A673 (cell line): ENCODE measurements at regions not wholly inside any gene's neighbourhood (a gene's known extent, or its start where the extent isn't known, plus 50 kb on each side); places are given as distances from the start of the nearest gene placed in this dataset.
"Not testable (repeated sequence)": the region's sequence is repeated elsewhere in the genome, so short reads cannot be mapped to it uniquely, and the experiment has no call there.

Experiments
- BruUV-seq: library from RNA; stranded (reverse); fragments of 400-500 nt; replicated peaks from 2 replicates; lab custom pipeline; 2021; lab: Mats Ljungman, UMichigan
- CTCF ChIA-PET: fragments of 300-600 bp; sonication (Branson Sonifier 250); formaldehyde crosslinking; loops from one replicate; lab custom pipeline; 2022; ENCODE audit warnings: antibody characterized with exemption; lab: Charles Lee
- POLR2A ChIA-PET: fragments of 300-600 bp; sonication (Branson Sonifier 250); formaldehyde crosslinking; loops from one replicate; lab custom pipeline; 2022; ENCODE audit warnings: antibody characterized with exemption; ENCODE audit not compliant: low non-redundant PET; lab: Charles Lee
- DNase-seq: peaks from one replicate; pipeline ENCODE4 v3.0.0-alpha.2; 2015; ENCODE audit warnings: low spot score
- H3K27ac ChIP-seq: fragments of 200-600 bp; sonication (generic); 2 replicates; pipeline ENCODE4 v1.5.1; 2016; ENCODE audit warnings: mixed run types, low read depth, mild to moderate bottlenecking, mixed read lengths, antibody characterized with exemption, low read length; ENCODE audit not compliant: poor library complexity, severe bottlenecking
- H3K27me3 ChIP-seq: fragments of 200-600 bp; sonication (generic); replicated peaks from 2 replicates; pipeline ENCODE4 v1.6.1; 2017; ENCODE audit warnings: mixed run types, low read depth, mild to moderate bottlenecking, mixed read lengths, antibody characterized with exemption, low read length; ENCODE audit not compliant: insufficient read depth, poor library complexity
- H3K36me3 ChIP-seq: fragments of 200-600 bp; sonication (generic); 2 replicates; pipeline ENCODE4 v1.6.1; 2016; ENCODE audit warnings: mixed run types, mild to moderate bottlenecking, mixed read lengths, antibody characterized with exemption, low read length; ENCODE audit not compliant: insufficient read depth, poor library complexity, severe bottlenecking
- H3K4me1 ChIP-seq: fragments of 200-600 bp; sonication (generic); 2 replicates; pipeline ENCODE4 v1.6.1; 2017; ENCODE audit warnings: mixed run types, mild to moderate bottlenecking, mixed read lengths, antibody characterized with exemption, low read length; ENCODE audit not compliant: insufficient read depth, poor library complexity, severe bottlenecking
- H3K4me3 ChIP-seq: fragments of 200-600 bp; sonication (generic); 2 replicates; pipeline ENCODE4 v1.5.1; 2016; ENCODE audit warnings: low read depth, mixed run types, mild to moderate bottlenecking, mixed read lengths, low read length; ENCODE audit not compliant: poor library complexity, severe bottlenecking
- H3K9me3 ChIP-seq: fragments of 200-600 bp; sonication (generic); 2 replicates; pipeline ENCODE4 v1.6.1; 2016; ENCODE audit warnings: mixed run types, low read depth, mild to moderate bottlenecking, mixed read lengths, antibody characterized with exemption, low read length; ENCODE audit not compliant: poor library complexity, severe bottlenecking
- EZH2 ChIP-seq: fragments of 200-600 bp; sonication (generic); IDR thresholded peaks from 2 replicates; pipeline ENCODE4 v1.6.1; 2017; ENCODE audit warnings: borderline replicate concordance, low read depth, mild to moderate bottlenecking, mixed read lengths, antibody characterized with exemption, low read length; ENCODE audit not compliant: poor library complexity, severe bottlenecking
- intact Hi-C: fragments of 100-400 bp; cut with micrococcal nuclease; formaldehyde crosslinking; loops from one replicate; pipeline ENCODE4 v1.10.0; 2022; ENCODE audit not compliant: unreplicated experiment
- TF ChIP-seq, protein P1 (sequence below): fragments of 300-800, 200-600 bp; sonication (generic); conservative IDR thresholded peaks from 2 replicates; pipeline ENCODE4 v1.5.1; 2017; ENCODE audit warnings: low read depth, mild to moderate bottlenecking, antibody characterized with exemption, low read length, moderate library complexity, mixed read lengths

- ChIA-PET CTCF (no interaction called here), POLR2A (interaction anchor here (0.6 kb wide), 1 partner anchor 1840 kb away, joined by 4 read pairs; no protein-coding TSS in a partner anchor)
- H3K4me1 ChIP-seq = no peaks in the 10 kb centered on the region
- no peak for DNase-seq
- H3K4me3 ChIP-seq = no peak overlapping the region
- no peaks in the 10 kb centered on the region for H3K9me3 ChIP-seq
- intact Hi-C loops = no loop called here
- no peak for TF ChIP-seq EZH2
- TF ChIP-seq, protein P1, sequence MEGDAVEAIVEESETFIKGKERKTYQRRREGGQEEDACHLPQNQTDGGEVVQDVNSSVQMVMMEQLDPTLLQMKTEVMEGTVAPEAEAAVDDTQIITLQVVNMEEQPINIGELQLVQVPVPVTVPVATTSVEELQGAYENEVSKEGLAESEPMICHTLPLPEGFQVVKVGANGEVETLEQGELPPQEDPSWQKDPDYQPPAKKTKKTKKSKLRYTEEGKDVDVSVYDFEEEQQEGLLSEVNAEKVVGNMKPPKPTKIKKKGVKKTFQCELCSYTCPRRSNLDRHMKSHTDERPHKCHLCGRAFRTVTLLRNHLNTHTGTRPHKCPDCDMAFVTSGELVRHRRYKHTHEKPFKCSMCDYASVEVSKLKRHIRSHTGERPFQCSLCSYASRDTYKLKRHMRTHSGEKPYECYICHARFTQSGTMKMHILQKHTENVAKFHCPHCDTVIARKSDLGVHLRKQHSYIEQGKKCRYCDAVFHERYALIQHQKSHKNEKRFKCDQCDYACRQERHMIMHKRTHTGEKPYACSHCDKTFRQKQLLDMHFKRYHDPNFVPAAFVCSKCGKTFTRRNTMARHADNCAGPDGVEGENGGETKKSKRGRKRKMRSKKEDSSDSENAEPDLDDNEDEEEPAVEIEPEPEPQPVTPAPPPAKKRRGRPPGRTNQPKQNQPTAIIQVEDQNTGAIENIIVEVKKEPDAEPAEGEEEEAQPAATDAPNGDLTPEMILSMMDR = no peak
- BruUV-seq = no TSS peak
- H3K36me3 ChIP-seq = no peaks in the 10 kb centered on the region
- no peaks in the 10 kb centered on the region for H3K27me3 ChIP-seq
- no peak overlapping the region for H3K27ac ChIP-seq
Measured at GRCh38 chrX:121389976-121390714, 342.7 kb downstream of the GLUD2 start.

DNA sequence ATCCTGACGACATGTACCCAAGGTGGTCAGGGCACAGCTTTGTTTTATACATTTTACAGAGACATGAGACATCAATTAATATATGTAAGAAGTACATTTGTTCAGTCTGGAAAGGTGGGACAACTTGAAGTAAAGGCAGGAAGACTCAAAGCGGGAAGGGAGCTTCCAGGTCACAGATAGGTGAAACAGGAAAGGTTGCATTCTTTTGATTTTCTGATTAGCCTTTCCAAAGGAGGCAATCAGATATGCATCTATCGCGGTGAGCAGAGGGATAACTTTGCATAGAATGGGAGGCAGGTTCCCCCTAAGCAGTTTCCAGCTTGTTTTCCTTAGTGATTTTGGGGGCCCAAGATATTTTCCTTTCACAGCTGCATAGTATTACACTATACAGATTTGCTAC, 358.4 kb downstream of the GLUD2 start:
- H3K4me1 ChIP-seq = no peaks in the 10 kb centered on the region
- H3K27me3 ChIP-seq = no peaks in the 10 kb centered on the region
- ChIA-PET CTCF (no interaction called here), POLR2A (no interaction called here)
- no peak for DNase-seq
- no peak overlapping the region for H3K27ac ChIP-seq
- intact Hi-C loops = no loop called here
- no peaks in the 10 kb centered on the region for H3K36me3 ChIP-seq
- no TSS peak for BruUV-seq
- TF ChIP-seq EZH2 = no peak
- TF ChIP-seq, protein P1 = no peak
- no peaks in the 10 kb centered on the region for H3K9me3 ChIP-seq
- H3K4me3 ChIP-seq = no peak overlapping the region

- no peak for DNase-seq
- ChIA-PET CTCF (no interaction called here), POLR2A (no interaction called here)
- Histone ChIP-seq H3K4me3 (no peak overlapping the region), H3K9me3 (no peaks in the 10 kb centered on the region), H3K27ac (no peak overlapping the region), H3K36me3 (no peaks in the 10 kb centered on the region), H3K4me1 (no peaks in the 10 kb centered on the region), H3K27me3 (no peaks in the 10 kb centered on the region)
- no TSS peak for BruUV-seq
- TF ChIP-seq, protein P1 = no peak
- intact Hi-C loops = no loop called here
Measured at GRCh38 chrX:121407627-121408026, 360.2 kb downstream of the GLUD2 start.

- H3K9me3 ChIP-seq, POLR2A ChIA-PET, H3K4me1 ChIP-seq, intact Hi-C loops, H3K36me3 ChIP-seq, H3K27ac ChIP-seq, CTCF ChIA-PET, BruUV-seq, H3K4me3 ChIP-seq, H3K27me3 ChIP-seq, DNase-seq: not testable (repeated sequence)
Measured at GRCh38 chrX:121431514-121431913, 384.1 kb downstream of the GLUD2 start.
